ENCODE measurements at regions not wholly inside any gene's neighbourhood (a gene's known extent, or its start where the extent isn't known, plus 50 kb on each side); places are given as distances from the start of the nearest gene placed in this dataset.
"Not testable (repeated sequence)": the region's sequence is repeated elsewhere in the genome, so short reads cannot be mapped to it uniquely, and the experiment has no call there.

DNA sequence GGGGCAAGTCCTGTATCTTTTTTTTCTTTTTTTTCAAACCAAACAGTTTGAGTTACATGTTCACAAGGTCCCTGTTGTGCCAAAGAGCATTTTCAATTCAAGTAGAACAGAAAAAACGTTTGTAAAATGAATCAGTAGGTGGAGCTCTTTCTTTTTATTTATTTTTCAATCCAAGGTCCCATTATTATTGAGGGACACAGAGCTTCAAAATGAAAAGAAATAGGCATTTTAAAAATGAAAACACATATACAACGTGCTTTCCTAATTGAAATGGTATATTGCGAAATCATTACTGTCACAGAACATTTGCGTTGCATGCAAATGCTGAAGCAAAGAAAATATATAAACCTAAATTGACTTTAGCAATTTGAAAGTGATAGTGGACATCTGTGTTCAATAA lies 711.0 kb downstream of the MECOM start:
- peak; percentile 51 for TF ChIP-seq CTCF (conservative IDR thresholded peaks at IDR 0.05)
- Mint-ChIP-seq H3K27ac (no peak overlapping the region), H3K4me3 (no peak overlapping the region), H3K4me1 (ENCODE audit: unreplicated experiment) (peaks cover 8% of the 10 kb centered on the region), H3K9me3 (peaks cover 4% of the 10 kb centered on the region), H3K36me3 (no peaks in the 10 kb centered on the region), H3K27me3 (no peaks in the 10 kb centered on the region)
- no peak for DNase-seq (ENCODE audit: extremely low spot score, unreplicated experiment)

DNA sequence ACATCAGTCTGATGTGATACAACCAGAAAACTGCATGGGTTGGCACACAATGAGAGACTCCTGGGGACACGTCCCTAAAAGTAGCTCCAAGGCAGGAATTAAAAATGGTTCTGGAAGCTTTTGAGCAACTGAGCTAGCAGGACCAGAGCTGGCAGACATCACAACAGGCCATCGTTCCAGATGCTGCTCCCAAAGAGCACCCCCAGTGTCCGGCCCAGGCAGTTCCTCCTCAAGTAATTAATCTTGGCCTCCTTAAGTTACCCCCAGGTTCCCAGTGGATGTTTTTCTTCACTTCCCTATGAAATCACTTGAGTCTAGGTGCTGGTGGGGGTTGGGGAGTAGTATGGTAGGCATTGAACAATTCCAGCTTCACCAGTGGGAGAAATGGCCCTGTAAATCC lies 711.6 kb downstream of the MECOM start:
- peaks cover 4% of the 10 kb centered on the region for H3K9me3 Mint-ChIP-seq
- no peak overlapping the region for H3K27ac Mint-ChIP-seq
- no peaks in the 10 kb centered on the region for H3K27me3 Mint-ChIP-seq
- H3K4me1 Mint-ChIP-seq (ENCODE audit: unreplicated experiment) = peaks cover 8% of the 10 kb centered on the region
- no peak for TF ChIP-seq CTCF (conservative IDR thresholded peaks at IDR 0.05)
- DNase-seq (ENCODE audit: extremely low spot score, unreplicated experiment) = no peak
- no peaks in the 10 kb centered on the region for H3K36me3 Mint-ChIP-seq
- no peak overlapping the region for H3K4me3 Mint-ChIP-seq

- Mint-ChIP-seq H3K36me3 (no peaks in the 10 kb centered on the region), H3K27ac (no peak overlapping the region), H3K27me3 (no peaks in the 10 kb centered on the region), H3K9me3 (peaks cover 4% of the 10 kb centered on the region), H3K4me3 (no peak overlapping the region), H3K4me1 (ENCODE audit: unreplicated experiment) (peaks cover 8% of the 10 kb centered on the region)
- no peak for DNase-seq (ENCODE audit: extremely low spot score, unreplicated experiment)
- no peak for TF ChIP-seq CTCF (conservative IDR thresholded peaks at IDR 0.05)
Measured at GRCh38 chr3:168951368-168951767, 712.1 kb downstream of the MECOM start.

DNA sequence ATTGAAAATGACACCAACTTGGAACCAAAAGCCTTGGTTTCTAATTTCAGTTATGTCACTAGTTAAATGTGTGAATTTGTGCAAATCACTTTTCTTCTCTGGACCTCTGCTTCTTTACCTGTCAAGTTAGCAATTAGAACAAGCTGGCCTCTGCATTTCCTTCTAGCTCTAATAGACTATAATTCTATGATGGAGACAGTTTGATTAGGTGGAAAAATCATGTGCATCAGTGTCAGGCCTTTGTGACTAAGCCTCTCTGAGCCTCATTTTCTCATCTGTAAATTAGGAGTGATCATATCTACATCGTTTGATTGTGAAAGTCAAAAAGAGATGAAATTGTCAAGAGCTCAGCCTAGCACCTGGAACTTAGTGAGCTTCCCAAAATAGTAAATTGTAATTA lies 712.9 kb downstream of the MECOM start:
- no peak for TF ChIP-seq CTCF (conservative IDR thresholded peaks at IDR 0.05)
- Mint-ChIP-seq H3K27ac (no peak overlapping the region), H3K4me1 (ENCODE audit: unreplicated experiment) (peaks cover 8% of the 10 kb centered on the region), H3K36me3 (no peaks in the 10 kb centered on the region), H3K27me3 (no peaks in the 10 kb centered on the region), H3K9me3 (peaks cover 4% of the 10 kb centered on the region), H3K4me3 (no peak overlapping the region)
- no peak for DNase-seq (ENCODE audit: extremely low spot score, unreplicated experiment)

DNA sequence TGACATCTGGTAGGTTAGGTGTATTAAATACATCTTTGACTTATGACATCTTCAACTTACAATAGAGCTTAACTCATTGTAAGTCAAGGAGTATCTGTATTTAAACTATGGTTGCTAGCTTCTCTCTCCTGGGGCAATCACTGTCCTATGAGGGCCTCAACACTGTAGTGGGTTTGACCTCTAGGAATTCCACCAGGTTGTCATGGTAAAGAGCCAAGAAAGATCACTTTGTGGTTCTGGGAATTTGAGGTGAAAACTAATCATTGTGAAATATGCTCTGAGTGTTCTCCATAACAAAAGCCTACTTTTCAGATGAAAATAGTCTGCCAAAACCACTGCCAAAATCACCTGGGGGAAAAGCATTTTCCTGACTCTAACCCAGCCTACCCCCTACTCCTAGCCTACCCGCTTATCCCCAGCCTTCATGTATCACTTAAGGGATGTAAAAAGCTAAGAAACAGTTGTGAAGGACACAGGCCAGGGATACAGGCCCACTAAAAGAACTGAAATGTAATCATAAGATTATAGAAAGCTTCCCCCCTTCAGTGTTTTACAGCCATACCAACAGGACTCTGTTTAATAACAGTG lies 723.8 kb downstream of the MECOM start:
- no peak for TF ChIP-seq CTCF (conservative IDR thresholded peaks at IDR 0.05)
- Mint-ChIP-seq H3K4me3 (no peak overlapping the region), H3K9me3 (no peaks in the 10 kb centered on the region), H3K27ac (no peak overlapping the region), H3K36me3 (no peaks in the 10 kb centered on the region), H3K4me1 (ENCODE audit: unreplicated experiment) (no peaks in the 10 kb centered on the region), H3K27me3 (no peaks in the 10 kb centered on the region)
- no peak for DNase-seq (ENCODE audit: extremely low spot score, unreplicated experiment)

DNA sequence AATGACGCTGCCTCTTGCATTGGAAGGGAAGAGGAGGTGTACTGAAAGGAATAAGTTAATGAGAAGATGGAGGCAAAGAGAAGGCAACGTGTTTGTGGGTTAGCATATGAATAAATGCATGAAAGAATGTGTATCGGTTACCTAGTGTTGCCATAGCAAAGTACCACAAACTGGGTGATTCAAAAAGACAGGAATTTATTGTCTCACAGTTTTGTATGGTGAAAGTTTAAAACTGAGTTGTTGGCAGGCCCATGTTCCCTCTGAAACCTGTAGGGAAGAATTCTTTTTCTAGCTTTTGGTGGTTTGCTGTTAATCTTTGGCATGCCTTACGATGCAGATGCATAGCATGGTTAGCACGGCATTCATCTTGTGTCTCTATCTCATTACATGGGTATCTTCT lies 729.9 kb downstream of the MECOM start:
- peaks cover 17% of the 10 kb centered on the region for H3K9me3 Mint-ChIP-seq
- H3K4me3 Mint-ChIP-seq = no peak overlapping the region
- no peak overlapping the region for H3K27ac Mint-ChIP-seq
- H3K4me1 Mint-ChIP-seq (ENCODE audit: unreplicated experiment) = no peaks in the 10 kb centered on the region
- peaks cover 5% of the 10 kb centered on the region for H3K36me3 Mint-ChIP-seq
- no peaks in the 10 kb centered on the region for H3K27me3 Mint-ChIP-seq
- DNase-seq (ENCODE audit: extremely low spot score, unreplicated experiment) = no peak
- TF ChIP-seq CTCF (conservative IDR thresholded peaks at IDR 0.05) = no peak

GRCh38 chr3:168929997-168930396 lies 733.5 kb downstream of the MECOM start:
- not testable (repeated sequence) for H3K4me1 Mint-ChIP-seq (ENCODE audit: unreplicated experiment); H3K36me3 Mint-ChIP-seq; H3K4me3 Mint-ChIP-seq; DNase-seq (ENCODE audit: extremely low spot score, unreplicated experiment); H3K27ac Mint-ChIP-seq; H3K27me3 Mint-ChIP-seq
- H3K9me3 Mint-ChIP-seq = peaks cover 17% of the 10 kb centered on the region
